ENCODE measurements at regions not wholly inside any gene's neighbourhood (a gene's known extent, or its start where the extent isn't known, plus 50 kb on each side); places are given as distances from the start of the nearest gene placed in this dataset.

GRCh38 chr1:192445839-192446489 lies 129.2 kb downstream of the RGS21 start:
- H3K9ac ChIP-seq (ENCODE audit: low read length): no peak overlapping the region
- no peaks in the 10 kb centered on the region for H3F3A ChIP-seq (ENCODE audit: insufficient read depth, low read length, poor library complexity, severe bottlenecking)
- no peaks in the 10 kb centered on the region for H4K20me1 ChIP-seq (ENCODE audit: insufficient read depth)
- H3K4me2 ChIP-seq (ENCODE audit: low read length): no peak overlapping the region
- no peak for TF ChIP-seq TAF1 (IDR thresholded peaks at IDR 0.05; ENCODE audit: low read depth)
- TF ChIP-seq RAD21 (conservative IDR thresholded peaks at IDR 0.05): peak; percentile 89
- peak; percentile 83 for TF ChIP-seq SMC3 (conservative IDR thresholded peaks at IDR 0.05; ENCODE audit: poor library complexity)
- TF ChIP-seq CTCF (IDR thresholded peaks at IDR 0.05; ENCODE audit: poor library complexity, severe bottlenecking): peak; percentile 86
- TF ChIP-seq EZH2 (IDR thresholded peaks at IDR 0.05; ENCODE audit: borderline replicate concordance, insufficient read depth, low read length, poor library complexity, severe bottlenecking): no peak
- TF ChIP-seq EP300 (conservative IDR thresholded peaks at IDR 0.05; ENCODE audit: poor library complexity, severe bottlenecking): peak; percentile 10
- TF ChIP-seq MXI1 (conservative IDR thresholded peaks at IDR 0.05; ENCODE audit: poor library complexity, severe bottlenecking): no peak
- no peak overlapping the region for H2AFZ ChIP-seq (ENCODE audit: low read depth, low read length)
- H3K9me2 ChIP-seq (ENCODE audit: insufficient read depth, low read length): no peaks in the 10 kb centered on the region
- H3K9me3 ChIP-seq (ENCODE audit: low read length): no peaks in the 10 kb centered on the region
- H3K4me3 ChIP-seq (ENCODE audit: low read length): no peak overlapping the region
- H3K79me2 ChIP-seq (replicated peaks; ENCODE audit: insufficient read depth, low read length): no peaks in the 10 kb centered on the region
- no peak overlapping the region for H3K27ac ChIP-seq (ENCODE audit: low read length)
- no peaks in the 10 kb centered on the region for H3K27me3 ChIP-seq (ENCODE audit: insufficient read depth, low read depth, low read length)
- no peaks in the 10 kb centered on the region for H3K36me3 ChIP-seq (ENCODE audit: insufficient read depth, low read length)

GRCh38 chr1:192448026-192448578 lies 127.5 kb upstream of the RGS1 start:
- no peak overlapping the region for H3K9ac ChIP-seq (ENCODE audit: low read length)
- no peaks in the 10 kb centered on the region for H3F3A ChIP-seq (ENCODE audit: insufficient read depth, low read length, poor library complexity, severe bottlenecking)
- H3K36me3 ChIP-seq (ENCODE audit: insufficient read depth, low read length): no peaks in the 10 kb centered on the region
- H3K9me2 ChIP-seq (ENCODE audit: insufficient read depth, low read length): no peaks in the 10 kb centered on the region
- no peaks in the 10 kb centered on the region for H4K20me1 ChIP-seq (ENCODE audit: insufficient read depth)
- no peak overlapping the region for H3K4me3 ChIP-seq (ENCODE audit: low read length)
- TF ChIP-seq REST (IDR thresholded peaks at IDR 0.05; ENCODE audit: borderline replicate concordance): no peak
- TF ChIP-seq TAF1 (IDR thresholded peaks at IDR 0.05; ENCODE audit: low read depth): no peak
- no peaks in the 10 kb centered on the region for H3K9me3 ChIP-seq (ENCODE audit: low read length)
- H2AFZ ChIP-seq (ENCODE audit: low read depth, low read length): no peak overlapping the region
- no peak overlapping the region for H3K4me2 ChIP-seq (ENCODE audit: low read length)
- H3K27me3 ChIP-seq (ENCODE audit: insufficient read depth, low read depth, low read length): no peaks in the 10 kb centered on the region
- H3K27ac ChIP-seq (ENCODE audit: low read length): no peak overlapping the region
- H3K79me2 ChIP-seq (replicated peaks; ENCODE audit: insufficient read depth, low read length): no peaks in the 10 kb centered on the region
